Uterus (tissue), 3 donors: ENCODE measurements at regions not wholly inside any gene's neighbourhood (a gene's known extent, or its start where the extent isn't known, plus 50 kb on each side); places are given as distances from the start of the nearest gene placed in this dataset.

Source experiments
- DNase-seq, 2 donors: peaks; one replicate each; pipeline ENCODE4 v3.0.0-alpha.2; 2019 to 2020
- H3K27ac ChIP-seq, 2 donors: fragments of 200-600 bp; sonication (generic); 1 replicate in 1 of 2; 2 replicates in 1 of 2; pipeline ENCODE4 v1.5.1; 2016 to 2018
- H3K27me3 ChIP-seq, 2 donors: fragments of 200-600 bp; sonication (generic); one replicate each; pipeline ENCODE4 v1.5.1; 2018 to 2019; ENCODE audit warnings: control low read depth in 1 of 2
- H3K36me3 ChIP-seq, 2 donors: fragments of 200-600 bp; sonication (generic); one replicate each; pipeline ENCODE4 v1.5.1; 2019; ENCODE audit warnings: control low read depth in 1 of 2
- H3K4me1 ChIP-seq, 2 donors: fragments of 200-600 bp; sonication (generic); one replicate each; pipeline ENCODE4 v1.5.1; 2018 to 2019; ENCODE audit warnings: control low read depth in 1 of 2
- H3K4me3 ChIP-seq, 2 donors: fragments of 200-600 bp; sonication (generic); 1 replicate in 1 of 2; 2 replicates in 1 of 2; pipeline ENCODE4 v1.5.1; 2018 to 2019; ENCODE audit warnings: mild to moderate bottlenecking in 1 of 2
- H3K9me3 ChIP-seq, 2 donors: fragments of 200-600 bp; sonication (generic); one replicate each; pipeline ENCODE4 v1.5.1; 2019; ENCODE audit warnings: control low read depth in 1 of 2
- POLR2A ChIP-seq, 2 donors: fragments of 450-650 bp; IDR thresholded peaks; one replicate each; pipeline ENCODE4 v1.6.1; 2016; ENCODE audit warnings: antibody characterized with exemption in 2 of 2, mild to moderate bottlenecking in 1 of 2, moderate library complexity in 1 of 2
- intact Hi-C: fragments of 100-400 bp; cut with DNase I; formaldehyde crosslinking; loops from one replicate; pipeline ENCODE4 v1.15.1; 2023; ENCODE audit warnings: low total_unique reads
- TF ChIP-seq, protein P1 (sequence below), 4 experiments: fragments of 200-600 bp in 2 of 4; fragments of 450-650 bp in 2 of 4; sonication (generic) in 2 of 4; IDR thresholded peaks; one replicate each; pipeline ENCODE4 v1.5.1; 2016 to 2019; ENCODE audit warnings: antibody characterized with exemption in 4 of 4, mild to moderate bottlenecking in 2 of 4, moderate library complexity in 1 of 4
- donor health status: DM: yes; HTN: yes; CAD: no.

DNA sequence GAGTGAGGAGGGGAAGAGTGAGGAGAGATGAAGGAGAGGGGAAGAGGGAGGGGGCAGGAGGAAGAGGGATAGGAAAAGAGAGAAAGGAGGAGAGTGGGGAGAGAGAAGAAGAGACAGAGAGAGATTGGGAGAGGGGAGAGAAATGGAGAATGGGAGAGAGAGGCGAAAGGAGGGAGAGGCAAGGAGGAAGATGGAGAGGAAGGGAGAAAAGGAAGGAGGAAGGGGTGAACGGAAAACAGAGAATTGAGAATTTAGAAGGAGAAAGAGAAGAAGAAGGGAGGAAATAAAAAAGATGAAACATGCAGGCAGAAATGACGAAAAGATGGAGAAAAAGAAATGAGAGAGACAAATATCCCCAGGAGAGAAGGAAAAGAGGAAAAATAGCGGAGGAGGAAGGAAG, 502.8 kb downstream of the MN1 start:
- intact Hi-C loops: no loop called here

DNA sequence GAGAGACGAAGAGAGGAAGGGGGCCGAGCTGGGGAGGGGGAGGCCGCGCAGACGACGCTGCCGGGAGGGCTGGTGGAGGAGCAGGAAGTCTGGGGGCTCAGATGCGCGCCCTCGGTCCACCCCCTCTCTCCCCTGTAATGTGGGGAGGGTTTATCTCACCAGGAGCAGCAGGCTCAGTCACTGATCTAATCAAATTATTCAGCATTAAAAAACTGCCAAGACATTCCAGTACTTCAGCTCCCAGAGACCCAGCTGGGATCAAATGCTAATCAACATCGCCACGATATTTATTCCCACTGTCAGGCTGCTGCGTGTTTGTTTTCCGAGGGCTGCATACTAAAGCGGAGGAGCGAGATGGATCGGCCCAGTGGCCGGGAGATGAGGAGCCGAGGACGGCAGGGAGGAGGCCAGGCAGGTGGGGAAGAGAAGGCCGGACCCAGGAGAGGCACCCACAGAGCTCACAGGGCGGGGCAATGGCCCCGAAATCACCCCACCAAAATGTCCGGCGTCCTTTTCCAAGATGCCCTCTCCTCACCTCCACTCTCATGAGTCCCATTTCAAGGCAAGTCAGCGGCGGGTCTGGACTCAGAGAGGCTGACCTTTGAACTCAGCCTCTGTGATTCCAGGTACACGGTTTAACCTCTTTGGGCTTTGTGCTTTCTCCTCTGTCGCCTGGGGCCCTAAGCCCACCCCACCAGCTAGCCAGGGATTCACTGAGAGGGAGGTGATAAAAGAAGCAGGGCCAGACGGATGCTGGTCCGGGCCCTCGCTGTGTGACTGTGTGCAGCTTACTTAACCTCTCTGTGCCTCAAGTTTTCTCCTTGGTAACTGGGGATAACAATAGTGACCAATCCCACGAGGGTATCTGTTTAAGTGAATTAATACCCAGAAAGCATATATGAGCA, 502.1 kb downstream of the MN1 start:
- Histone ChIP-seq H3K4me3 (peak overlapping the region in 1 of 2 donors; percentile 15), H3K27ac (peak overlapping the region; percentile 50 to 65)

More for the DNA sequence above, 502.8 kb downstream of the MN1 start:
- no peaks in the 10 kb centered on the region for H3K9me3 ChIP-seq
- H3K4me3 ChIP-seq: peak overlapping the region in 1 of 2 donors; percentile 15
- H3K27ac ChIP-seq: peak overlapping the region; percentile 50 to 65
- H3K4me1 ChIP-seq: no peaks in the 10 kb centered on the region
- TF ChIP-seq, protein P1, sequence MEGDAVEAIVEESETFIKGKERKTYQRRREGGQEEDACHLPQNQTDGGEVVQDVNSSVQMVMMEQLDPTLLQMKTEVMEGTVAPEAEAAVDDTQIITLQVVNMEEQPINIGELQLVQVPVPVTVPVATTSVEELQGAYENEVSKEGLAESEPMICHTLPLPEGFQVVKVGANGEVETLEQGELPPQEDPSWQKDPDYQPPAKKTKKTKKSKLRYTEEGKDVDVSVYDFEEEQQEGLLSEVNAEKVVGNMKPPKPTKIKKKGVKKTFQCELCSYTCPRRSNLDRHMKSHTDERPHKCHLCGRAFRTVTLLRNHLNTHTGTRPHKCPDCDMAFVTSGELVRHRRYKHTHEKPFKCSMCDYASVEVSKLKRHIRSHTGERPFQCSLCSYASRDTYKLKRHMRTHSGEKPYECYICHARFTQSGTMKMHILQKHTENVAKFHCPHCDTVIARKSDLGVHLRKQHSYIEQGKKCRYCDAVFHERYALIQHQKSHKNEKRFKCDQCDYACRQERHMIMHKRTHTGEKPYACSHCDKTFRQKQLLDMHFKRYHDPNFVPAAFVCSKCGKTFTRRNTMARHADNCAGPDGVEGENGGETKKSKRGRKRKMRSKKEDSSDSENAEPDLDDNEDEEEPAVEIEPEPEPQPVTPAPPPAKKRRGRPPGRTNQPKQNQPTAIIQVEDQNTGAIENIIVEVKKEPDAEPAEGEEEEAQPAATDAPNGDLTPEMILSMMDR (IDR thresholded peaks at IDR 0.05): no peak
- no peak for TF ChIP-seq POLR2A (IDR thresholded peaks at IDR 0.05)
- H3K27me3 ChIP-seq: no peaks in the 10 kb centered on the region
- H3K36me3 ChIP-seq: no peaks in the 10 kb centered on the region
- no peak for DNase-seq

DNA sequence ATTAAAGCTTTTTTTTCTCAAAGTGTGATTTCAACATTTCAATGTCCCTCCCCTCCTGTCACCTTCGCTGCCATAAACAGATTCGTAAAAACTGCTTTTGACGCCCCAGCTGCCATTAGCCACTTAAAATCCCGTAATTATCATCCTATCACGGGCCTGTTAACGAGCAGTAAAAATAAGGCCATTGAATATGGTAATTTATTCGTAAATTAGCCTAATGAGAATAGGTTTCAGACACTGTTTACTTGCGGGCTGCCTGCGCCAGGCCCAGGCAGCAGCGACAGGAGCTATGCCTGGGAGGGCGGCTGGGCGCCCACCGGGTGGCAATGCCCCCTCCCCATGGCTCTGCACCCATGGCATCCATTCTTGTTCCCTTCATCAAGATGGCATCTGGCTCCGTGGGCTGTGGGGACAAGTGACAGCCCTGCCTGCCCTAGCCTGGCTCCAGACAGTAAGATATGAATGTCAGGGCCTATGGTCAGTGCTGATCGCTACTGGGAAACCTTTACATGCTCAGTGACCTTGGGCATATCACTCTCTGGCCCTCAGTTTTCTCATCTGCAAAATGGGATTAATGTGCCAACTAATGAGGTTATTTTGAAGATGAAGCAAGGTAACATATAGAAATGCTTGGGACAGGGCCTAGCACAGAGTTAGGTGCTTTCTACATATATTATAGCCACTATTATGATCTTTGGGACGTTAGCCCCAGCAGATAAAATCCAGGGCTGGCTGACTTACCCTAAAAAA, 500.8 kb downstream of the MN1 start:
- H3K36me3 ChIP-seq: no peaks in the 10 kb centered on the region
- intact Hi-C loops: no loop called here
- H3K9me3 ChIP-seq: no peaks in the 10 kb centered on the region
- no peak overlapping the region for H3K4me3 ChIP-seq
- H3K27me3 ChIP-seq: no peaks in the 10 kb centered on the region
- DNase-seq: no peak
- TF ChIP-seq POLR2A (IDR thresholded peaks at IDR 0.05): no peak
- TF ChIP-seq, protein P1 (IDR thresholded peaks at IDR 0.05): no peak
- H3K4me1 ChIP-seq: no peaks in the 10 kb centered on the region
- H3K27ac ChIP-seq: no peak overlapping the region

More for the DNA sequence above, 502.1 kb downstream of the MN1 start:
- H3K36me3 ChIP-seq: no peaks in the 10 kb centered on the region
- no peaks in the 10 kb centered on the region for H3K9me3 ChIP-seq
- no peaks in the 10 kb centered on the region for H3K27me3 ChIP-seq
- DNase-seq: peak in 1 of 2 donors; percentile 32
- TF ChIP-seq, protein P1 (IDR thresholded peaks at IDR 0.05): no peak
- TF ChIP-seq POLR2A (IDR thresholded peaks at IDR 0.05): no peak
- no peaks in the 10 kb centered on the region for H3K4me1 ChIP-seq
- intact Hi-C loops: no loop called here

DNA sequence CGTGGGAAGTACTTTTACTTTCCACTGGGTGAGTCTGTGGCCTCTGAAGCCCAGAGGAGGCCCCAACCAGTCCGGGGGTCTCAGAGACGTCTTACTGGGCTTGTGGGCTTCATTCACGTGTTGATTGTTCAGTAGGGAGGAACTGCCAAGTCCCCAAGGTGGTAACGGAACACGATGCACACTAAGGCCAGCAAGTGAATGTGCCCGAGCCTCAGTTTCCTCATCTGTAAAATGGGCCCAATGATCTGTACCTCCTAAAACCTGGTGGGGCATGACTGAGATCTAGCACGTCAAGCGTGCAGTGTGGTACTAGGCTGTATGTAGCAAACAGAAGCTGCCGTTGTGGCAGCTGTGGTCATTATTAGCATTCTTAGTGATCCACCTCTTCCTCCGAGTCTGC, 499.1 kb downstream of the MN1 start:
- H3K27me3 ChIP-seq: no peaks in the 10 kb centered on the region
- TF ChIP-seq POLR2A (IDR thresholded peaks at IDR 0.05): no peak
- TF ChIP-seq, protein P1 (IDR thresholded peaks at IDR 0.05): no peak
- H3K27ac ChIP-seq: no peak overlapping the region
- H3K4me1 ChIP-seq: no peaks in the 10 kb centered on the region
- intact Hi-C loops: no loop called here
- H3K4me3 ChIP-seq: no peak overlapping the region
- no peak for DNase-seq
- no peaks in the 10 kb centered on the region for H3K9me3 ChIP-seq
- no peaks in the 10 kb centered on the region for H3K36me3 ChIP-seq

DNA sequence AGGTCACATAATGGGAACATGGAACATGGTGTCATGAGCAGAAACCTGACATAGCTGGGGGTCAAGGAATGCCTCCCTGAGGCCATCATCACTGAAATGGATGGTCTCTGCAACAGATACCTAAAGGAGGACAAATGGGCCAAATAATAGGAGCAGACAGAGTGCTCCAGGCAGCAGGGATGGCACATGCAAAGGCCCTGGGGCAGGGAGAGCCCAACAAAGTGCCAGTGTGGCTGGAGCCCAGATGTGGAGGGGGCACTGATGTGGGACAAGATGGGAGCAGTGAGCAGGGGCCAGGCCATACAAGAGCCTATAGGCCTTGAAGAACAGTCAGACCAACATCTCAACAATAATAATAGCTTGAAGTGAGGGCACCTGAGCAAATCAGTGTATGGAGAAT, 497.8 kb downstream of the MN1 start:
- TF ChIP-seq POLR2A (IDR thresholded peaks at IDR 0.05): no peak
- TF ChIP-seq, protein P1 (IDR thresholded peaks at IDR 0.05): no peak
- Histone ChIP-seq H3K27me3 (no peaks in the 10 kb centered on the region), H3K36me3 (no peaks in the 10 kb centered on the region), H3K9me3 (no peaks in the 10 kb centered on the region), H3K4me3 (no peak overlapping the region), H3K4me1 (no peaks in the 10 kb centered on the region), H3K27ac (no peak overlapping the region)
- intact Hi-C loops: no loop called here
- DNase-seq: no peak
